Ascending aorta (tissue), 2 donors: ENCODE measurements at regions not wholly inside any gene's neighbourhood (a gene's known extent, or its start where the extent isn't known, plus 50 kb on each side); places are given as distances from the start of the nearest gene placed in this dataset.

ENCODE experiments used
- DNase-seq, 2 donors: peaks; one replicate each; pipeline ENCODE4 v3.0.0-alpha.2; 2019; ENCODE audit warnings: low spot score in 2 of 2
- H3K27ac ChIP-seq, 2 donors: fragments of 200-600 bp; sonication (generic); one replicate each; pipeline ENCODE4 v1.5.1; 2016 to 2017; ENCODE audit warnings: mild to moderate bottlenecking in 1 of 2
- H3K27me3 ChIP-seq: fragments of 200-600 bp; sonication (generic); one replicate; pipeline ENCODE4 v1.5.1; 2017
- H3K36me3 ChIP-seq, 2 donors: fragments of 200-600 bp; sonication (generic); one replicate each; pipeline ENCODE4 v1.5.1; 2016
- H3K4me1 ChIP-seq, 2 donors: fragments of 200-600 bp; sonication (generic); one replicate each; pipeline ENCODE4 v1.5.1; 2016 to 2017; ENCODE audit warnings: mild to moderate bottlenecking in 1 of 2
- H3K4me3 ChIP-seq, 2 donors: fragments of 200-600 bp; sonication (generic); one replicate each; pipeline ENCODE4 v1.5.1; 2016 to 2017; ENCODE audit warnings: mild to moderate bottlenecking in 1 of 2
- H3K9me3 ChIP-seq, 2 donors: fragments of 200-600 bp; sonication (generic); one replicate each; pipeline ENCODE4 v1.5.1; 2016
- CTCF ChIP-seq, 3 experiments: fragments of 200-600 bp in 2 of 3; fragments of 450-650 bp in 1 of 3; sonication (generic) in 2 of 3; IDR thresholded peaks; one replicate each; pipeline ENCODE4 v1.5.1; 2016 to 2019; ENCODE audit warnings: antibody characterized with exemption in 3 of 3, mild to moderate bottlenecking in 1 of 3, moderate library complexity in 1 of 3
- intact Hi-C: fragments of 100-400 bp; cut with DNase I; formaldehyde crosslinking; loops from one replicate; pipeline ENCODE4 v1.15.1; 2023

- no peak for TF ChIP-seq CTCF (IDR thresholded peaks at IDR 0.05)
- H3K4me3 ChIP-seq: no peak overlapping the region
- H3K27ac ChIP-seq: no peak overlapping the region
- no peaks in the 10 kb centered on the region for H3K36me3 ChIP-seq
- intact Hi-C loops: no loop called here
- H3K27me3 ChIP-seq: no peaks in the 10 kb centered on the region
- no peaks in the 10 kb centered on the region for H3K9me3 ChIP-seq
- no peaks in the 10 kb centered on the region for H3K4me1 ChIP-seq
- no peak for DNase-seq
These were observed 147.0 kb upstream of the NR3C2 start for GRCh38 chr4:148589182-148589581.

GRCh38 chr4:148575577-148575976 is 133.4 kb upstream of the NR3C2 start:
- Histone ChIP-seq H3K27ac (no peak overlapping the region), H3K27me3 (no peaks in the 10 kb centered on the region), H3K36me3 (no peaks in the 10 kb centered on the region), H3K4me1 (no peaks in the 10 kb centered on the region), H3K9me3 (no peaks in the 10 kb centered on the region), H3K4me3 (no peak overlapping the region)
- no peak for DNase-seq
- intact Hi-C loops: no loop called here
- no peak for TF ChIP-seq CTCF (IDR thresholded peaks at IDR 0.05)

GRCh38 chr4:148574911-148575310 is 132.7 kb upstream of the NR3C2 start:
- no peak for TF ChIP-seq CTCF (IDR thresholded peaks at IDR 0.05)
- no peak for DNase-seq
- intact Hi-C loops: no loop called here
- Histone ChIP-seq H3K9me3 (no peaks in the 10 kb centered on the region), H3K4me3 (no peak overlapping the region), H3K27ac (no peak overlapping the region), H3K4me1 (no peaks in the 10 kb centered on the region), H3K36me3 (no peaks in the 10 kb centered on the region), H3K27me3 (no peaks in the 10 kb centered on the region)

- TF ChIP-seq CTCF (IDR thresholded peaks at IDR 0.05): no peak
- Histone ChIP-seq H3K36me3 (no peaks in the 10 kb centered on the region), H3K4me3 (no peak overlapping the region), H3K9me3 (no peaks in the 10 kb centered on the region), H3K27ac (no peak overlapping the region), H3K27me3 (no peaks in the 10 kb centered on the region), H3K4me1 (no peaks in the 10 kb centered on the region)
- no peak for DNase-seq
- intact Hi-C loops: no loop called here
These were observed 132.3 kb upstream of the NR3C2 start for GRCh38 chr4:148574502-148574901.

GRCh38 chr4:148574066-148574465 is 131.9 kb upstream of the NR3C2 start:
- no peak overlapping the region for H3K4me3 ChIP-seq
- intact Hi-C loops: no loop called here
- TF ChIP-seq CTCF (IDR thresholded peaks at IDR 0.05): no peak
- no peak overlapping the region for H3K27ac ChIP-seq
- DNase-seq: no peak
- H3K9me3 ChIP-seq: no peaks in the 10 kb centered on the region
- no peaks in the 10 kb centered on the region for H3K36me3 ChIP-seq
- H3K27me3 ChIP-seq: no peaks in the 10 kb centered on the region
- no peaks in the 10 kb centered on the region for H3K4me1 ChIP-seq

- H3K4me1 ChIP-seq: no peaks in the 10 kb centered on the region
- no peak overlapping the region for H3K4me3 ChIP-seq
- no peak for TF ChIP-seq CTCF (IDR thresholded peaks at IDR 0.05)
- no peak overlapping the region for H3K27ac ChIP-seq
- intact Hi-C loops: no loop called here
- no peak for DNase-seq
- H3K36me3 ChIP-seq: no peaks in the 10 kb centered on the region
- H3K9me3 ChIP-seq: no peaks in the 10 kb centered on the region
- H3K27me3 ChIP-seq: no peaks in the 10 kb centered on the region
These were observed 131.1 kb upstream of the NR3C2 start for GRCh38 chr4:148573296-148573695.
